ENCODE measurements at regions not wholly inside any gene's neighbourhood (a gene's known extent, or its start where the extent isn't known, plus 50 kb on each side); places are given as distances from the start of the nearest gene placed in this dataset.

- TF ChIP-seq CREB5 (CRISPR knock-in tag; IDR thresholded peaks at IDR 0.05; ENCODE audit: low read depth) = no peak
- no peak for TF ChIP-seq OSR1 (CRISPR knock-in tag; IDR thresholded peaks at IDR 0.05)
- TF ChIP-seq ESRRG (CRISPR knock-in tag; IDR thresholded peaks at IDR 0.05) = no peak
- TF ChIP-seq RARB (CRISPR knock-in tag; IDR thresholded peaks at IDR 0.05) = no peak
- TF ChIP-seq BACH2 (CRISPR knock-in tag; IDR thresholded peaks at IDR 0.05; ENCODE audit: borderline replicate concordance) = no peak
- TF ChIP-seq PPARA (CRISPR knock-in tag; IDR thresholded peaks at IDR 0.05; ENCODE audit: borderline replicate concordance) = no peak
- TF ChIP-seq ISL1 (CRISPR knock-in tag; IDR thresholded peaks at IDR 0.05) = no peak
- no peak for TF ChIP-seq ZNF565 (CRISPR knock-in tag; conservative IDR thresholded peaks at IDR 0.05; ENCODE audit: low read depth)
- TF ChIP-seq, protein P1, sequence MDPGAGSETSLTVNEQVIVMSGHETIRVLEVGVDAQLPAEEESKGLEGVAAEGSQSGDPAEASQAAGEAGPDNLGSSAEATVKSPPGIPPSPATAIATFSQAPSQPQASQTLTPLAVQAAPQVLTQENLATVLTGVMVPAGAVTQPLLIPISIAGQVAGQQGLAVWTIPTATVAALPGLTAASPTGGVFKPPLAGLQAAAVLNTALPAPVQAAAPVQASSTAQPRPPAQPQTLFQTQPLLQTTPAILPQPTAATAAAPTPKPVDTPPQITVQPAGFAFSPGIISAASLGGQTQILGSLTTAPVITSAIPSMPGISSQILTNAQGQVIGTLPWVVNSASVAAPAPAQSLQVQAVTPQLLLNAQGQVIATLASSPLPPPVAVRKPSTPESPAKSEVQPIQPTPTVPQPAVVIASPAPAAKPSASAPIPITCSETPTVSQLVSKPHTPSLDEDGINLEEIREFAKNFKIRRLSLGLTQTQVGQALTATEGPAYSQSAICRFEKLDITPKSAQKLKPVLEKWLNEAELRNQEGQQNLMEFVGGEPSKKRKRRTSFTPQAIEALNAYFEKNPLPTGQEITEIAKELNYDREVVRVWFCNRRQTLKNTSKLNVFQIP (CRISPR knock-in tag; IDR thresholded peaks at IDR 0.05; ENCODE audit: borderline replicate concordance, low read depth) = no peak
- TF ChIP-seq CSDC2 (CRISPR knock-in tag; IDR thresholded peaks at IDR 0.05) = no peak
- no peak for TF ChIP-seq GLIS3 (CRISPR knock-in tag; IDR thresholded peaks at IDR 0.05)
- no peak for TF ChIP-seq ZNF8 (CRISPR knock-in tag; IDR thresholded peaks at IDR 0.05)
- TF ChIP-seq, protein P2, sequence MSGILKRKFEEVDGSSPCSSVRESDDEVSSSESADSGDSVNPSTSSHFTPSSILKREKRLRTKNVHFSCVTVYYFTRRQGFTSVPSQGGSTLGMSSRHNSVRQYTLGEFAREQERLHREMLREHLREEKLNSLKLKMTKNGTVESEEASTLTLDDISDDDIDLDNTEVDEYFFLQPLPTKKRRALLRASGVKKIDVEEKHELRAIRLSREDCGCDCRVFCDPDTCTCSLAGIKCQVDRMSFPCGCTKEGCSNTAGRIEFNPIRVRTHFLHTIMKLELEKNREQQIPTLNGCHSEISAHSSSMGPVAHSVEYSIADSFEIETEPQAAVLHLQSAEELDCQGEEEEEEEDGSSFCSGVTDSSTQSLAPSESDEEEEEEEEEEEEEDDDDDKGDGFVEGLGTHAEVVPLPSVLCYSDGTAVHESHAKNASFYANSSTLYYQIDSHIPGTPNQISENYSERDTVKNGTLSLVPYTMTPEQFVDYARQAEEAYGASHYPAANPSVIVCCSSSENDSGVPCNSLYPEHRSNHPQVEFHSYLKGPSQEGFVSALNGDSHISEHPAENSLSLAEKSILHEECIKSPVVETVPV (CRISPR knock-in tag; IDR thresholded peaks at IDR 0.05) = no peak
- no peak for TF ChIP-seq ARNTL (CRISPR knock-in tag; IDR thresholded peaks at IDR 0.05; ENCODE audit: borderline replicate concordance, low read depth)
- TF ChIP-seq TCF4 (CRISPR knock-in tag; IDR thresholded peaks at IDR 0.05; ENCODE audit: borderline replicate concordance) = no peak
- no peak for TF ChIP-seq ZFP30 (CRISPR knock-in tag; IDR thresholded peaks at IDR 0.05)
- TF ChIP-seq SNAI2 (CRISPR knock-in tag; IDR thresholded peaks at IDR 0.05) = no peak
- no peak for TF ChIP-seq ZC3H10 (CRISPR knock-in tag; IDR thresholded peaks at IDR 0.05)
Observed at GRCh38 chr4:57291911-57292310, 181.7 kb upstream of the IGFBP7 start.

GRCh38 chr4:57287687-57288604 lies 177.8 kb upstream of the IGFBP7 start:
- ATAC-seq = no peak
- TF ChIP-seq ZFP3 (CRISPR knock-in tag; IDR thresholded peaks at IDR 0.05) = no peak
- TF ChIP-seq, protein P3, sequence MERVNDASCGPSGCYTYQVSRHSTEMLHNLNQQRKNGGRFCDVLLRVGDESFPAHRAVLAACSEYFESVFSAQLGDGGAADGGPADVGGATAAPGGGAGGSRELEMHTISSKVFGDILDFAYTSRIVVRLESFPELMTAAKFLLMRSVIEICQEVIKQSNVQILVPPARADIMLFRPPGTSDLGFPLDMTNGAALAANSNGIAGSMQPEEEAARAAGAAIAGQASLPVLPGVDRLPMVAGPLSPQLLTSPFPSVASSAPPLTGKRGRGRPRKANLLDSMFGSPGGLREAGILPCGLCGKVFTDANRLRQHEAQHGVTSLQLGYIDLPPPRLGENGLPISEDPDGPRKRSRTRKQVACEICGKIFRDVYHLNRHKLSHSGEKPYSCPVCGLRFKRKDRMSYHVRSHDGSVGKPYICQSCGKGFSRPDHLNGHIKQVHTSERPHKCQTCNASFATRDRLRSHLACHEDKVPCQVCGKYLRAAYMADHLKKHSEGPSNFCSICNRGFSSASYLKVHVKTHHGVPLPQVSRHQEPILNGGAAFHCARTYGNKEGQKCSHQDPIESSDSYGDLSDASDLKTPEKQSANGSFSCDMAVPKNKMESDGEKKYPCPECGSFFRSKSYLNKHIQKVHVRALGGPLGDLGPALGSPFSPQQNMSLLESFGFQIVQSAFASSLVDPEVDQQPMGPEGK (CRISPR knock-in tag; IDR thresholded peaks at IDR 0.05; ENCODE audit: borderline replicate concordance) = no peak
- no peak for TF ChIP-seq ARNTL (CRISPR knock-in tag; IDR thresholded peaks at IDR 0.05; ENCODE audit: borderline replicate concordance, low read depth)
- no peak for TF ChIP-seq RARB (CRISPR knock-in tag; IDR thresholded peaks at IDR 0.05)
- TF ChIP-seq SNAI2 (CRISPR knock-in tag; IDR thresholded peaks at IDR 0.05) = no peak
- TF ChIP-seq ZNF8 (CRISPR knock-in tag; IDR thresholded peaks at IDR 0.05) = no peak
- TF ChIP-seq, protein P2 (CRISPR knock-in tag; IDR thresholded peaks at IDR 0.05) = no peak
- no peak for TF ChIP-seq OSR1 (CRISPR knock-in tag; IDR thresholded peaks at IDR 0.05)
- TF ChIP-seq BACH2 (CRISPR knock-in tag; IDR thresholded peaks at IDR 0.05; ENCODE audit: borderline replicate concordance) = no peak
- TF ChIP-seq, protein P1 (CRISPR knock-in tag; IDR thresholded peaks at IDR 0.05; ENCODE audit: borderline replicate concordance, low read depth) = no peak

More at GRCh38 chr4:57291911-57292310, 181.7 kb upstream of the IGFBP7 start:
- ATAC-seq = no peak

Measured in SK-N-SH treated with all-trans-retinoic acid at 6 μM for 48 hours (cell line).